ENCODE measurements at regions not wholly inside any gene's neighbourhood (a gene's known extent, or its start where the extent isn't known, plus 50 kb on each side); places are given as distances from the start of the nearest gene placed in this dataset.

DNA sequence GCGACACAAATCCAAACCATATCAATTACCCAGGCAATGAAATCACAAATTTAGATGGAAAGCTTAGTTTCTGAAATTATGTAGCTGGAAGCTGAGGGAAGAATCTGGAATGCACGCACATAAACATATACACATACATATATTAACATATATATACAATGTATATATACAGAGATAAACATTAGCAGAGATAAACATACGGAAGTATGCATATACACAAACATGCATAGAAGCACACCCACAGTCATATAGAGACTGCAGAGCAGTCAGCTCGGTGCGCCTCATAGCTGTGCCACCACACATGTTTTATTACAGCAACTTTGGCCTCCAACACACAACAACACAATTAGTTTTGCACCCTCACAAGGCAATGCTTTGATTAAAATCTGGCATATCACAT is 288.1 kb downstream of the TEX29 start:
- no peak for TF ChIP-seq CREB1 (CRISPR knock-in tag; IDR thresholded peaks at IDR 0.05; ENCODE audit: low read depth)
- TF ChIP-seq POLR2AphosphoS5 (IDR thresholded peaks at IDR 0.05; ENCODE audit: low read depth), result no peak
- TF ChIP-seq, protein P1, sequence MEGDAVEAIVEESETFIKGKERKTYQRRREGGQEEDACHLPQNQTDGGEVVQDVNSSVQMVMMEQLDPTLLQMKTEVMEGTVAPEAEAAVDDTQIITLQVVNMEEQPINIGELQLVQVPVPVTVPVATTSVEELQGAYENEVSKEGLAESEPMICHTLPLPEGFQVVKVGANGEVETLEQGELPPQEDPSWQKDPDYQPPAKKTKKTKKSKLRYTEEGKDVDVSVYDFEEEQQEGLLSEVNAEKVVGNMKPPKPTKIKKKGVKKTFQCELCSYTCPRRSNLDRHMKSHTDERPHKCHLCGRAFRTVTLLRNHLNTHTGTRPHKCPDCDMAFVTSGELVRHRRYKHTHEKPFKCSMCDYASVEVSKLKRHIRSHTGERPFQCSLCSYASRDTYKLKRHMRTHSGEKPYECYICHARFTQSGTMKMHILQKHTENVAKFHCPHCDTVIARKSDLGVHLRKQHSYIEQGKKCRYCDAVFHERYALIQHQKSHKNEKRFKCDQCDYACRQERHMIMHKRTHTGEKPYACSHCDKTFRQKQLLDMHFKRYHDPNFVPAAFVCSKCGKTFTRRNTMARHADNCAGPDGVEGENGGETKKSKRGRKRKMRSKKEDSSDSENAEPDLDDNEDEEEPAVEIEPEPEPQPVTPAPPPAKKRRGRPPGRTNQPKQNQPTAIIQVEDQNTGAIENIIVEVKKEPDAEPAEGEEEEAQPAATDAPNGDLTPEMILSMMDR (conservative IDR thresholded peaks at IDR 0.05; ENCODE audit: low read depth in 2 of 2), result no peak
- no peak for TF ChIP-seq EZH2 (IDR thresholded peaks at IDR 0.05; ENCODE audit: low read depth, unreplicated experiment)
- no peak for TF ChIP-seq EZH2phosphoT487 (IDR thresholded peaks at IDR 0.05; ENCODE audit: unreplicated experiment)
- no peak for TF ChIP-seq STAT1 (IDR thresholded peaks at IDR 0.05; ENCODE audit: unreplicated experiment)
- TF ChIP-seq, protein P2, sequence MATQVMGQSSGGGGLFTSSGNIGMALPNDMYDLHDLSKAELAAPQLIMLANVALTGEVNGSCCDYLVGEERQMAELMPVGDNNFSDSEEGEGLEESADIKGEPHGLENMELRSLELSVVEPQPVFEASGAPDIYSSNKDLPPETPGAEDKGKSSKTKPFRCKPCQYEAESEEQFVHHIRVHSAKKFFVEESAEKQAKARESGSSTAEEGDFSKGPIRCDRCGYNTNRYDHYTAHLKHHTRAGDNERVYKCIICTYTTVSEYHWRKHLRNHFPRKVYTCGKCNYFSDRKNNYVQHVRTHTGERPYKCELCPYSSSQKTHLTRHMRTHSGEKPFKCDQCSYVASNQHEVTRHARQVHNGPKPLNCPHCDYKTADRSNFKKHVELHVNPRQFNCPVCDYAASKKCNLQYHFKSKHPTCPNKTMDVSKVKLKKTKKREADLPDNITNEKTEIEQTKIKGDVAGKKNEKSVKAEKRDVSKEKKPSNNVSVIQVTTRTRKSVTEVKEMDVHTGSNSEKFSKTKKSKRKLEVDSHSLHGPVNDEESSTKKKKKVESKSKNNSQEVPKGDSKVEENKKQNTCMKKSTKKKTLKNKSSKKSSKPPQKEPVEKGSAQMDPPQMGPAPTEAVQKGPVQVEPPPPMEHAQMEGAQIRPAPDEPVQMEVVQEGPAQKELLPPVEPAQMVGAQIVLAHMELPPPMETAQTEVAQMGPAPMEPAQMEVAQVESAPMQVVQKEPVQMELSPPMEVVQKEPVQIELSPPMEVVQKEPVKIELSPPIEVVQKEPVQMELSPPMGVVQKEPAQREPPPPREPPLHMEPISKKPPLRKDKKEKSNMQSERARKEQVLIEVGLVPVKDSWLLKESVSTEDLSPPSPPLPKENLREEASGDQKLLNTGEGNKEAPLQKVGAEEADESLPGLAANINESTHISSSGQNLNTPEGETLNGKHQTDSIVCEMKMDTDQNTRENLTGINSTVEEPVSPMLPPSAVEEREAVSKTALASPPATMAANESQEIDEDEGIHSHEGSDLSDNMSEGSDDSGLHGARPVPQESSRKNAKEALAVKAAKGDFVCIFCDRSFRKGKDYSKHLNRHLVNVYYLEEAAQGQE (IDR thresholded peaks at IDR 0.05; ENCODE audit: unreplicated experiment), result no peak
- TF ChIP-seq JUNB (IDR thresholded peaks at IDR 0.05; ENCODE audit: unreplicated experiment), result no peak

Data from GM23338 (cell line).